ENCODE measurements at regions not wholly inside any gene's neighbourhood (a gene's known extent, or its start where the extent isn't known, plus 50 kb on each side); places are given as distances from the start of the nearest gene placed in this dataset.

DNA sequence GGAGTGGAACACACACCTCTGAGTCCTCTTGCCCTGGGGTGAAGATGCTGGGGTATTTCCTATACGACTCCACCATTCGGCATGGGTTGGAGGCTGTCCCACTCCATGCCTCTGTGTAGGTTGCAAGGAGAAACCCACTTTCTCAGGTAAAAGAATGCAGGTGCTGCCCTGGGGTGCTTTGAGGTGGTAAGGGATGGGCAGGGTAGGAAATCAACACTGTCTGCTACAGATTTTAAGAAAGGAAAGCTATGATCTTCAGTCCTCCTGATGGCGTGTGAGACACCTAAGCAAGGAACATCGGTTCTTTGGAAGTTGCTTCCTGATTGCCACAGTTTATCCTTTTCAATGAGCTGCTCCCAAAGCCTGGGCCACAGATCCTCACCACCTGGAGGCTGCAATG, 209.2 kb downstream of the NCK2 start:
- no peaks in the 10 kb centered on the region for H3K36me3 ChIP-seq
- H3K4me3 ChIP-seq, result no peak overlapping the region
- DNase-seq (no peak), ATAC-seq (no peak)
- no peak overlapping the region for H3K27ac ChIP-seq
- H3K27me3 ChIP-seq, result no peaks in the 10 kb centered on the region
- H3K9me3 ChIP-seq, result no peaks in the 10 kb centered on the region
- intact Hi-C loops (cut with DNase I; ENCODE audit: low total_unique reads), result no loop called here
- in situ Hi-C loops (cut with MboI; ENCODE audit: low sequenced_read_pairs in 4 of 4), result no loop called here
- H3K4me1 ChIP-seq, result no peaks in the 10 kb centered on the region
- TF ChIP-seq POLR2A (IDR thresholded peaks at IDR 0.05), result no peak
- TF ChIP-seq, protein P1, sequence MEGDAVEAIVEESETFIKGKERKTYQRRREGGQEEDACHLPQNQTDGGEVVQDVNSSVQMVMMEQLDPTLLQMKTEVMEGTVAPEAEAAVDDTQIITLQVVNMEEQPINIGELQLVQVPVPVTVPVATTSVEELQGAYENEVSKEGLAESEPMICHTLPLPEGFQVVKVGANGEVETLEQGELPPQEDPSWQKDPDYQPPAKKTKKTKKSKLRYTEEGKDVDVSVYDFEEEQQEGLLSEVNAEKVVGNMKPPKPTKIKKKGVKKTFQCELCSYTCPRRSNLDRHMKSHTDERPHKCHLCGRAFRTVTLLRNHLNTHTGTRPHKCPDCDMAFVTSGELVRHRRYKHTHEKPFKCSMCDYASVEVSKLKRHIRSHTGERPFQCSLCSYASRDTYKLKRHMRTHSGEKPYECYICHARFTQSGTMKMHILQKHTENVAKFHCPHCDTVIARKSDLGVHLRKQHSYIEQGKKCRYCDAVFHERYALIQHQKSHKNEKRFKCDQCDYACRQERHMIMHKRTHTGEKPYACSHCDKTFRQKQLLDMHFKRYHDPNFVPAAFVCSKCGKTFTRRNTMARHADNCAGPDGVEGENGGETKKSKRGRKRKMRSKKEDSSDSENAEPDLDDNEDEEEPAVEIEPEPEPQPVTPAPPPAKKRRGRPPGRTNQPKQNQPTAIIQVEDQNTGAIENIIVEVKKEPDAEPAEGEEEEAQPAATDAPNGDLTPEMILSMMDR (IDR thresholded peaks at IDR 0.05 in 4 of 5, conservative IDR thresholded peaks at IDR 0.05 in 1 of 5), result no peak

DNA sequence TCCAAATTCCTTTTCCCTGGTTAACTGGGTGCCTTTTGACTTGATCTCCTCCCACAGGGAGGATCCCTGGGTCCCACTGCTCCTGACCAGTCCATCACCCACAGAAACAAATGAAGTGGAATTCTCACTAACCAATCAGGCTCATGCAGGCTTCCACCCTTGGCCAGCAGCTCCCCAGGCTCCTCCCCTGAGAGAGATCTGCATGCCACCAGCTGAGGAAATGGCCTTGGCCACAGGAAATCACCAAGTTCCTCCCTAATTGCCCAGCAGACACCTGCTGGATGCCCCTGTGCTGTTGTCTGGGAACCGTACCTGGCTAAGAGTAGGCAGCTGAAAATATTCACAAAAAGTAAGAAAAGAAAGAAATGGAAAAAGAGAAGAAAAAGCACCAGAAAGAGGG, 207.4 kb downstream of the NCK2 start:
- Histone ChIP-seq H3K4me1 (no peaks in the 10 kb centered on the region), H3K4me3 (no peak overlapping the region), H3K27me3 (no peaks in the 10 kb centered on the region), H3K36me3 (no peaks in the 10 kb centered on the region), H3K9me3 (no peaks in the 10 kb centered on the region), H3K27ac (no peak overlapping the region)
- no peak for TF ChIP-seq POLR2A (IDR thresholded peaks at IDR 0.05)
- TF ChIP-seq, protein P1 (IDR thresholded peaks at IDR 0.05 in 4 of 5, conservative IDR thresholded peaks at IDR 0.05 in 1 of 5), result no peak
- in situ Hi-C loops (cut with MboI; ENCODE audit: low sequenced_read_pairs in 4 of 4) (no loop called here), intact Hi-C loops (cut with DNase I; ENCODE audit: low total_unique reads) (no loop called here)
- DNase-seq, result no peak
- no peak for ATAC-seq

DNA sequence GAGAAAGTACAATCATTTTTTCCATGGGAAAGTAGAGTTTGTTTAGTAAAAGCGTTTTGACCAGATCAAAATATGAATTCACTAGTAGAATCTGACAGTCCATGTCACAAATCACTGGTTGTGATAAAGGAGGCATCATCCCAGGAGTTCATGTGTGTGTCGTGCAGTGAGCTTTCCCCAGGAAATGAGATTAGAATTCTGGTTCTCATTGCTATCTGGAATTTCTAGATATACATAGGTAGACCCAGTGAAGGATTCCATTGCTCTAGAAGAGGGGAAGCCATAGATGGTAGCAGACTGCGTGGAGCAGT, 206.6 kb downstream of the NCK2 start:
- Histone ChIP-seq H3K27ac (no peak overlapping the region), H3K36me3 (no peaks in the 10 kb centered on the region), H3K27me3 (no peaks in the 10 kb centered on the region), H3K4me1 (no peaks in the 10 kb centered on the region), H3K4me3 (no peak overlapping the region), H3K9me3 (no peaks in the 10 kb centered on the region)
- intact Hi-C loops (cut with DNase I; ENCODE audit: low total_unique reads), result no loop called here
- no peak for DNase-seq
- in situ Hi-C loops (cut with MboI; ENCODE audit: low sequenced_read_pairs in 4 of 4), result no loop called here
- ATAC-seq, result no peak
- TF ChIP-seq, protein P1 (IDR thresholded peaks at IDR 0.05 in 4 of 5, conservative IDR thresholded peaks at IDR 0.05 in 1 of 5), result no peak
- TF ChIP-seq POLR2A (IDR thresholded peaks at IDR 0.05), result no peak

DNA sequence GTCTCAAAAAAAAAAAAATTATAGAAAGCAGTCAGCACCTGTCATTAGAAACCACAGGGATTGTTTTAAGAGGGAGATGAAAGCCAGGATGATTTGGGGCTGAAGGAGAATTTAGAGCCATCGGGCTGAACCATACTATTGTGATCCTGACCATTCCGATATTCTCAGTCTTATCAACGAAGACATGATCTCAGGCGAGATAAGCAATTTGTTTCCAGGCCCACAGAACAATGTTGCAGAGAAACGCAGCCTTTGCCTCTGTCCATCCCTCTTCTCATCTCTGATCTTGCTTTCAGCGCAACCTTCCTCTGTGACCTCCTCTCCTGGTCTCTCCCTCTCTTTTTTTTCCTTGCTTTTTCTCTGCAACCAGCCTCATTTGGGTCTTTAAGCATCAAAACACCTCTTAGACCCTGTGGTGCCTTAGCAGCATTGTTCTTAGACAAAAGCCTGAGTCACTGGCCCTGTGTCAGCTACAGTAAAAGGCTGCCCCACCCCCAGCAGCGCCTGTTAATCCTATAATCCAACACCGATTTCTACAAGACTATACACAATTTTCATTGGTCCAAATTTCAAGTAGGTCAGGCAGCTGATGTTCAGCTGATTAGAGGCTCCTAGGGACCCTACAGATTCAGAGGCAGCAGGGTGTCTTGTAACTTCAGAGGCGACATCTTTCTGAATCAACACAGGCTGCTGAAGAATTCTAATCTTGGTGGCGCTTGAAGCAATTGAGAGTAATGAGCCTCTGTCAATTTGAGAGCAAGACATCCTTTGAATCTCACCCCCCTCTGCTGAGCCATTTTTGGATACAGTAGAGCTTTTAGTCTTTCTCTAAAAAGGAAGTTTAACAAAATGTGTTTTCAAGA, 206.0 kb downstream of the NCK2 start:
- DNase-seq (no peak), ATAC-seq (no peak)
- in situ Hi-C loops (cut with MboI; ENCODE audit: low sequenced_read_pairs in 4 of 4), result no loop called here
- Histone ChIP-seq H3K27ac (no peak overlapping the region), H3K4me3 (no peak overlapping the region), H3K36me3 (no peaks in the 10 kb centered on the region), H3K27me3 (no peaks in the 10 kb centered on the region), H3K9me3 (no peaks in the 10 kb centered on the region), H3K4me1 (no peaks in the 10 kb centered on the region)
- no peak for TF ChIP-seq POLR2A (IDR thresholded peaks at IDR 0.05)
- TF ChIP-seq, protein P1 (IDR thresholded peaks at IDR 0.05 in 4 of 5, conservative IDR thresholded peaks at IDR 0.05 in 1 of 5), result no peak
- intact Hi-C loops (cut with DNase I; ENCODE audit: low total_unique reads), result no loop called here
